HEK293T (cell line): ENCODE measurements at regions not wholly inside any gene's neighbourhood (a gene's known extent, or its start where the extent isn't known, plus 50 kb on each side); places are given as distances from the start of the nearest gene placed in this dataset.

ENCODE experiments used
- CTCF ChIA-PET: fragments of 350-600 bp; formaldehyde crosslinking; extraction: SDS; loops from one replicate; lab custom pipeline; 2021; ENCODE audit warnings: antibody characterized with exemption, inconsistent platforms; lab: Yijun Ruan, JAX
- POLR2A ChIA-PET: fragments of 350-600 bp; formaldehyde crosslinking; extraction: SDS; loops from one replicate; lab custom pipeline; 2020; ENCODE audit warnings: antibody characterized with exemption, inconsistent platforms; lab: Yijun Ruan, JAX
- DNase-seq: peaks from one replicate; pipeline ENCODE4 v3.0.0; 2012; ENCODE audit warnings: mixed read lengths; ENCODE audit errors: extremely low spot score
- ARNT ChIP-seq: fragments of 450-650 bp; IDR thresholded peaks from 2 replicates; pipeline ENCODE4 v1.6.1; 2017; ENCODE audit warnings: mild to moderate bottlenecking
- BHLHE40 ChIP-seq: fragments of 450-650 bp; IDR thresholded peaks from 2 replicates; pipeline ENCODE4 v1.6.1; 2016; ENCODE audit warnings: mild to moderate bottlenecking, moderate library complexity, borderline replicate concordance
- CTBP1 ChIP-seq: fragments of 450-650 bp; IDR thresholded peaks from 2 replicates; pipeline ENCODE4 v1.6.1; 2016; ENCODE audit warnings: borderline replicate concordance
- ELF4 ChIP-seq: fragments of 450-650 bp; IDR thresholded peaks from 2 replicates; pipeline ENCODE4 v1.6.1; 2017; ENCODE audit warnings: antibody characterized with exemption
- FOXA1 ChIP-seq: fragments of 450-650 bp; IDR thresholded peaks from 2 replicates; pipeline ENCODE4 v1.6.1; 2016; ENCODE audit warnings: mild to moderate bottlenecking
- FOXK2 ChIP-seq: fragments of 450-650 bp; IDR thresholded peaks from 2 replicates; pipeline ENCODE4 v1.6.1; 2016; ENCODE audit warnings: mild to moderate bottlenecking
- FOXM1 ChIP-seq: fragments of 450-650 bp; IDR thresholded peaks from 2 replicates; pipeline ENCODE4 v1.6.1; 2017; ENCODE audit warnings: mild to moderate bottlenecking, borderline replicate concordance
- HDGF ChIP-seq: fragments of 450-650 bp; IDR thresholded peaks from 2 replicates; pipeline ENCODE4 v1.6.1; 2017; ENCODE audit warnings: antibody characterized with exemption, borderline replicate concordance
- L3MBTL2 ChIP-seq: fragments of 450-650 bp; conservative IDR thresholded peaks from 2 replicates; pipeline ENCODE4 v1.6.1; 2016; ENCODE audit warnings: mild to moderate bottlenecking
- LEF1 ChIP-seq: fragments of 450-650 bp; IDR thresholded peaks from 2 replicates; pipeline ENCODE4 v1.6.1; 2017; ENCODE audit warnings: mild to moderate bottlenecking, borderline replicate concordance
- NFRKB ChIP-seq: fragments of 450-650 bp; IDR thresholded peaks from 2 replicates; pipeline ENCODE4 v1.6.1; 2016; ENCODE audit warnings: mild to moderate bottlenecking, moderate library complexity
- SP1 ChIP-seq: fragments of 450-650 bp; IDR thresholded peaks from 2 replicates; pipeline ENCODE4 v1.6.1; 2017
- SUZ12 ChIP-seq: fragments of 450-650 bp; IDR thresholded peaks from 2 replicates; pipeline ENCODE4 v1.6.1; 2016; ENCODE audit warnings: mild to moderate bottlenecking
- TARDBP ChIP-seq: fragments of 450-650 bp; IDR thresholded peaks from 2 replicates; pipeline ENCODE4 v1.6.1; 2016
- ZNF384 ChIP-seq: fragments of 450-650 bp; IDR thresholded peaks from 2 replicates; pipeline ENCODE4 v1.6.1; 2016
- TF ChIP-seq, protein P1 (sequence below): fragments of 450-650 bp; IDR thresholded peaks from 2 replicates; pipeline ENCODE4 v1.6.1; 2016

DNA sequence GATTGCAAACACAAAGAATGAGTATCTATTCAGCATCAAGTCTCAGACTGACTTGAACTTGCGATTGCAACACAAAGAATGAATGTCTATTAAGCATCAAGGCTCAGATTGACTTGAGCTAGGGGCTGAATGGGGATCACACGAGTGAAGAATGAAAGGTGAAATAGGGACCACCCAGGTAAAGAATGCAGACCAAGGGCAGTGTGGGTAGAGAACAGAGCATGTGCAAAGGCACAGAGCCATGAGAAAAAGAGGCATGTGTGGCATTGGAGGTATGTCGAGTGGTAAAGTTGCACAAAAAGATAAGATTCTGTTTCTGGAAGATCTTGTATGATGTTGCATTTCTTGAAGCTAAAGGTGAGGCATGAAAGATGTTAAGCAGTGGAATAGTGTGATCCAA lies 119.4 kb upstream of the GPR149 start:
- POLR2A ChIA-PET = no interaction called here

DNA sequence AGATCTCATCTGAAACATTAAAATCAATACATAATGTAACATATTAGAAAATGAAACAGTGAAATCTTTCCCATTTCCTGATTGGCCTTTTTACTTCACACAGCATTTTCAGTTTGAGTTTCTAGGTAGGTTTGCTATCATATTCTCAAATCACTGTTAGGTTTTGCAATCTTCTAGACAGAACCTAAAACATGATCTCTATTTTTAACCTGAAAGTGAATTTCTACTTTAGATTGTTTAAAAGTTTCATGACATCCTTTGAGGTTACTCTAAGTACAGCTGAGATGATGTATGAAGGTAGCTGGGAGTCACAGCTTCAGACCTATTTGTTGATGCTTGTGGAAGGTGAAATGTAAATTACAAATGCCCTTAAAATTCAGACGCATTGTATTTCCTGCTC lies 118.4 kb upstream of the GPR149 start:
- POLR2A ChIA-PET = no interaction called here
- TF ChIP-seq ELF4 (no peak), HDGF (no peak), FOXK2 (no peak), L3MBTL2 (no peak), FOXM1 (no peak), ARNT (no peak), SP1 (no peak), NFRKB (no peak), TARDBP (no peak), ZNF384 (no peak), FOXA1 (no peak), BHLHE40 (no peak), CTBP1 (no peak), LEF1 (no peak), SUZ12 (no peak)
- TF ChIP-seq, protein P1, sequence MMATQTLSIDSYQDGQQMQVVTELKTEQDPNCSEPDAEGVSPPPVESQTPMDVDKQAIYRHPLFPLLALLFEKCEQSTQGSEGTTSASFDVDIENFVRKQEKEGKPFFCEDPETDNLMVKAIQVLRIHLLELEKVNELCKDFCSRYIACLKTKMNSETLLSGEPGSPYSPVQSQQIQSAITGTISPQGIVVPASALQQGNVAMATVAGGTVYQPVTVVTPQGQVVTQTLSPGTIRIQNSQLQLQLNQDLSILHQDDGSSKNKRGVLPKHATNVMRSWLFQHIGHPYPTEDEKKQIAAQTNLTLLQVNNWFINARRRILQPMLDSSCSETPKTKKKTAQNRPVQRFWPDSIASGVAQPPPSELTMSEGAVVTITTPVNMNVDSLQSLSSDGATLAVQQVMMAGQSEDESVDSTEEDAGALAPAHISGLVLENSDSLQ = no peak
- CTCF ChIA-PET = no interaction called here

More for the DNA sequence above, 119.4 kb upstream of the GPR149 start:
- TF ChIP-seq FOXA1 = no peak
- CTCF ChIA-PET = no interaction called here
- no peak for DNase-seq

DNA sequence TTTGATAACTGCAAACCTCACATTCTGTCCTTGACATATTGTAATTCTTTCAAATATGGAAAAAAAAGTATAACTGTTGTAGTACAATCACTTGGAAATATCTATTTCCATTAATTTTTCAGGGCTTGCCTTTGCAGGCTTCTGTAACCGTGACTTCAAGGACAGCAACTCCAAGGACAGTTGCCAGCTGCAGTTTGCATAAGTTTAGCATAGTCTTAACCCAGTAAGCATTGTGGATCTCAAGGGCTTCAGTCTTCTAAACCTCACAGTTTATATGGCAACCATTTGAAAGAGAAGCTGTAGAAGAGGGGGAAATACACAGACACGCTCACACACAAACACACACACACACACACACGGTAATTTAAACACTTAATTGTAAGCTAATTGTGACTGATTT lies 112.8 kb upstream of the GPR149 start:
- POLR2A ChIA-PET = no interaction called here
- TF ChIP-seq ZNF384 (no peak), ARNT (no peak), FOXK2 (no peak), HDGF (no peak), FOXM1 (no peak), SP1 (no peak), BHLHE40 (no peak), CTBP1 (no peak), L3MBTL2 (no peak), ELF4 (no peak), SUZ12 (no peak), FOXA1 (no peak), LEF1 (no peak)
- no peak for DNase-seq
- CTCF ChIA-PET = no interaction called here

More for the DNA sequence above, 118.4 kb upstream of the GPR149 start:
- DNase-seq = no peak

DNA sequence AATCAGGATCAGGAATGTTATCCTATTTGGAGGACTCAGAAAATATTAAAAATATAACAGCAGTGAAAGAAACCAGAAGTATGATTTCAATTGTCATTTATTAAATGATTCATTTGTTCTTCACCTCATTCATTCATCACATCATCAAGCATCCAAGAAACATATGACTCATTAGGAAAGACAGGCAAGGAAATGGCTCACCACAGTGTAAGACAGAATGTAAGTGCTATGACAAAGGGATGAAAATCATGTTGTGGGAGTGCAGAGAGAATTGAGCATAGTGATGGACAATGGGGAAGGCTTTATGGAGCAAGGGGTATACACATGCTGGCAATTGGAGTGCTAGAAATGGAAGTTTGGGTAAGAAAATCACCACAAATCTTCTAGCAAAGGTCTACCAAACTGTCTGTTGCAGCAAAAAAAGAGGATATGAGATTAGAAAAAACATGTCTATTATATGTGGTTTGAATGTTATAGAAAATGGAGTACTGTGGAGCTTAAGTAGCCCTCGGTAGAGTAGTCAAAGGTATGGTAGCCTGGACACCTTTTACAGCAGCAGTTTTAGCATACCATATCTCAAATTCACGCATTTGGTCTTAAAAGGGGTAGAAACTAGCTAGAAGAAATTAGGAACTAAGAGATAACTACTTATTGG lies 111.1 kb upstream of the GPR149 start:
- TF ChIP-seq FOXK2 (no peak), SUZ12 (no peak), CTBP1 (no peak), L3MBTL2 (no peak), LEF1 (no peak), TARDBP (no peak), SP1 (no peak), HDGF (no peak)
- POLR2A ChIA-PET = no interaction called here
- CTCF ChIA-PET = no interaction called here
- DNase-seq = no peak

DNA sequence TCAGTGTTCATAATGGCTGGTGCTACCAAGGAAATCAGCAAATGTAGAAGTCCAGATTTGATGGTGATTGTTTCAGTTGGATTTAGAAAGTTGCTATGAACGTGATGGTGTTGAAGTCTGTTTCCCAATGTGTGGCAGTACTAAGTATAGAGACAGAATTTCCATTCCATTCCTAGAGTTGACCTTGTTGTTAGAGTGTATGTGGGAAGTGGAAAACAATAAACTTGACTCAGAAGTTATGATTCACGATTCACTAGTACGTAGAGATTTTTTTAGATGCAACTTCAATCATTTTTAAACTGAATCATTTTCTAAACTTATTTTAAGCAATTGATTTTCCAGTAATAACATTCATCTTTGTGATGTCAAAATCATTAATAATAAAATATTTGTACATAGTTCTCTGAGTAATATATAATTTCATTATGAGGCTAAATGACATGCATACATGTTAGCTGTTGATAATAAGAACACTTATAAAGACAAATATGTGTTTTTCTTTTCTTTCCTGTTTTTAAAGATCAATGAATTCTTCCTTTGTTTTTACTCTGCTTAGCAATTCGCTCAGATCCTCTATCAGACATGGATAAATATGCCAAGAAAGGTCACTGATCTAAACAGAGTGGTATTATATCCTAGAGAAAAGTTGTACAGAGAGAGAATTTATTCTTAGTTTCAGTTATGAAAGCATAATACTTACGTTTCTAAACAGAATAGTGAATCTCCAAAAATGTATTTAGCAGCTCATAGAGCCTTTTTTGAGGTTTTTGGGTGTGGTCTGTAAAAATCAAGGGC lies 108.8 kb upstream of the GPR149 start:
- POLR2A ChIA-PET = no interaction called here
- TF ChIP-seq, protein P1 = no peak
- TF ChIP-seq ZNF384 (no peak), BHLHE40 (no peak), ELF4 (no peak), SP1 (no peak), FOXM1 (no peak), NFRKB (no peak), HDGF (no peak), LEF1 (no peak), SUZ12 (no peak)
- CTCF ChIA-PET = no interaction called here
- DNase-seq = no peak

DNA sequence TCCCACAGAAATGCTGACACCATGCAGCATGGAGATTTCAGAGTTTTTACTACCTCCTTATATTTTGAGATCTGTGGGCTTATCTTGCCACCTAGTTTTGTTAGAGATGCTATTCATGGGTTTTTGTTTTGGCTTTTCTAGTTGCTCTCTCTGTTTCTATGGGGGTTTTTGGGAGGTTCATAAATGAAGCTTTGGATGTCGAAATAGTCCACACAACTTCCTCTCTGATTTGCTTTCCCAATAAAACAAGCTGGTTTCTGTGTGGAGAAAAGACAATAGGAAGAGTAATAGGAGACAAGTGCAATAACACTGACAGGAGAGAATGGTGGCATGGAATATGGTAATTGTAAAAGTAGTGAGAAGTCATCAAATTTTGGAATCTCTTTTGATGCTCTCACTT lies 106.8 kb upstream of the GPR149 start:
- ChIA-PET POLR2A (interaction anchor here (0.6 kb wide), 1 partner anchor 660 kb away, joined by 3 read pairs; no protein-coding TSS in a partner anchor), CTCF (no interaction called here)
- DNase-seq = no peak
- TF ChIP-seq SP1 (no peak), LEF1 (no peak), FOXK2 (no peak), L3MBTL2 (no peak), HDGF (no peak), FOXM1 (no peak), ZNF384 (no peak), TARDBP (no peak), CTBP1 (no peak), BHLHE40 (no peak), SUZ12 (no peak), FOXA1 (no peak), ELF4 (no peak), ARNT (no peak), NFRKB (no peak)
- TF ChIP-seq, protein P1 = no peak
